HepG2 (cell line): ENCODE measurements at regions not wholly inside any gene's neighbourhood (a gene's known extent, or its start where the extent isn't known, plus 50 kb on each side); places are given as distances from the start of the nearest gene placed in this dataset.

Experiments used
- ATRX ChIP-seq: sonication (generic); formaldehyde crosslinking; IDR thresholded peaks from 2 replicates; pipeline ENCODE4 v1.4.0; 2020; ENCODE audit warnings: missing genetic modification reagents, borderline replicate concordance
- BRF2 ChIP-seq: sonication (generic); formaldehyde crosslinking; IDR thresholded peaks from 2 replicates; pipeline ENCODE4 v1.8.1; 2022; ENCODE audit warnings: mild to moderate bottlenecking, missing genetic modification reagents
- CCDC6 ChIP-seq: sonication (generic); formaldehyde crosslinking; IDR thresholded peaks from 2 replicates; pipeline ENCODE4 v1.8.1; 2022; ENCODE audit warnings: mild to moderate bottlenecking, missing genetic modification reagents, moderate library complexity
- CREB1 ChIP-seq, 2 experiments: fragments of 450-650 bp in 1 of 2; IDR thresholded peaks; 2 replicates each; pipeline ENCODE4 v1.6.1; 2016 to 2017; ENCODE audit warnings: control low read depth in 1 of 2, mild to moderate bottlenecking in 1 of 2, missing compliant biosample characterization in 1 of 2, missing genetic modification characterization in 1 of 2
- FUBP1 ChIP-seq: sonication (generic); formaldehyde crosslinking; IDR thresholded peaks from 2 replicates; pipeline ENCODE4 v1.5.1; 2020; ENCODE audit warnings: missing genetic modification reagents, mild to moderate bottlenecking, borderline replicate concordance
- GATA4 ChIP-seq: sonication (generic); IDR thresholded peaks from 2 replicates; pipeline ENCODE4 v1.6.1; 2016; ENCODE audit warnings: antibody characterized with exemption, low read depth, borderline replicate concordance
- GATAD2A ChIP-seq: IDR thresholded peaks from 2 replicates; pipeline ENCODE4 v1.6.1; 2016
- HES4 ChIP-seq: sonication (generic); formaldehyde crosslinking; IDR thresholded peaks from 2 replicates; pipeline ENCODE4 v1.9.0; 2021; ENCODE audit warnings: mild to moderate bottlenecking, missing genetic modification reagents, borderline replicate concordance
- HINFP ChIP-seq: sonication (generic); formaldehyde crosslinking; IDR thresholded peaks from 2 replicates; pipeline ENCODE4 v1.4.0; 2020; ENCODE audit warnings: low read depth, mild to moderate bottlenecking, missing genetic modification reagents
- NR1H2 ChIP-seq: sonication (generic); formaldehyde crosslinking; IDR thresholded peaks from 2 replicates; pipeline ENCODE4 v1.8.1; 2022; ENCODE audit warnings: low read depth, missing genetic modification reagents, borderline replicate concordance
- NRL ChIP-seq: sonication (generic); formaldehyde crosslinking; IDR thresholded peaks from 2 replicates; pipeline ENCODE4 v1.5.0; 2020; ENCODE audit warnings: missing genetic modification reagents, mild to moderate bottlenecking, moderate library complexity, borderline replicate concordance
- RBAK ChIP-seq: sonication (generic); formaldehyde crosslinking; IDR thresholded peaks from 2 replicates; pipeline ENCODE4 v1.5.1; 2020; ENCODE audit warnings: mild to moderate bottlenecking, missing genetic modification reagents
- RBM39 ChIP-seq: fragments of 200-400 bp; formaldehyde crosslinking; IDR thresholded peaks from one replicate; pipeline ENCODE4 v1.6.1; 2018; ENCODE audit warnings: antibody characterized with exemption, mild to moderate bottlenecking, low read depth, low read length; ENCODE audit not compliant: poor library complexity, severe bottlenecking
- RCOR2 ChIP-seq: IDR thresholded peaks from 2 replicates; pipeline ENCODE4 v1.6.1; 2016; ENCODE audit warnings: missing biosample characterization, missing genetic modification reagents
- SCMH1 ChIP-seq: sonication (generic); formaldehyde crosslinking; IDR thresholded peaks from 2 replicates; pipeline ENCODE4 v1.9.0; 2021; ENCODE audit warnings: missing genetic modification reagents, mild to moderate bottlenecking, borderline replicate concordance
- YY1 ChIP-seq: IDR thresholded peaks from 2 replicates; pipeline ENCODE4 v1.6.1; 2011; ENCODE audit warnings: low read length, low read depth, moderate library complexity, mild to moderate bottlenecking; ENCODE audit not compliant: insufficient read depth, insufficient replicate concordance
- ZNF691 ChIP-seq: sonication (generic); formaldehyde crosslinking; IDR thresholded peaks from 2 replicates; pipeline ENCODE4 v1.4.0; 2020; ENCODE audit warnings: missing genetic modification reagents, low read depth, mild to moderate bottlenecking, borderline replicate concordance
- ZNF703 ChIP-seq: sonication (generic); formaldehyde crosslinking; IDR thresholded peaks from 2 replicates; pipeline ENCODE4 v1.5.1; 2020; ENCODE audit warnings: missing genetic modification reagents, mild to moderate bottlenecking, moderate library complexity, borderline replicate concordance
- ZNF720 ChIP-seq: sonication (generic); formaldehyde crosslinking; IDR thresholded peaks from 2 replicates; pipeline ENCODE4 v1.4.0; 2020; ENCODE audit warnings: missing genetic modification reagents
- ZNF780A ChIP-seq: sonication (generic); formaldehyde crosslinking; IDR thresholded peaks from 2 replicates; pipeline ENCODE4 v1.8.0; 2022; ENCODE audit warnings: mild to moderate bottlenecking, missing genetic modification reagents, moderate library complexity
- ZNF781 ChIP-seq: sonication (generic); formaldehyde crosslinking; IDR thresholded peaks from 2 replicates; pipeline ENCODE4 v1.5.1; 2020; ENCODE audit warnings: borderline replicate concordance, mild to moderate bottlenecking, missing genetic modification reagents; ENCODE audit errors: not compliant biosample characterization
- TF ChIP-seq, protein P1 (sequence below): sonication (generic); formaldehyde crosslinking; IDR thresholded peaks from 2 replicates; pipeline ENCODE4 v1.5.0; 2020; ENCODE audit warnings: mild to moderate bottlenecking, missing genetic modification reagents

- TF ChIP-seq BRF2 (CRISPR knock-in tag) (no peak; the same call in 1 of the 2 replicates), FUBP1 (no peak), ATRX (no peak), ZNF703 (CRISPR knock-in tag) (peak; percentile 97), YY1 (no peak), GATAD2A (CRISPR knock-in tag) (peak; percentile 98), ZNF781 (CRISPR knock-in tag) (peak; percentile 86), RBM39 (no peak), RCOR2 (CRISPR knock-in tag) (peak; percentile 94), ZNF691 (CRISPR knock-in tag) (peak; percentile 84; the same call in 1 of the 2 replicates), HINFP (CRISPR knock-in tag) (peak; percentile 88; the same call in 1 of the 2 replicates), NR1H2 (CRISPR knock-in tag) (peak; percentile 90; the same call in 1 of the 2 replicates), ZNF720 (CRISPR knock-in tag) (no peak), HES4 (CRISPR knock-in tag) (no peak), NRL (no peak), CREB1 (IDR thresholded peaks at IDR 0.05) (peak; percentile 54), CREB1 (CRISPR knock-in tag; IDR thresholded peaks at IDR 0.05) (peak; percentile 88), GATA4 (peak; percentile 99), ZNF780A (CRISPR knock-in tag) (no peak), RBAK (peak; percentile 97), SCMH1 (CRISPR knock-in tag) (no peak), CCDC6 (peak; percentile 89; the same call in 1 of the 2 replicates)
- TF ChIP-seq, protein P1, sequence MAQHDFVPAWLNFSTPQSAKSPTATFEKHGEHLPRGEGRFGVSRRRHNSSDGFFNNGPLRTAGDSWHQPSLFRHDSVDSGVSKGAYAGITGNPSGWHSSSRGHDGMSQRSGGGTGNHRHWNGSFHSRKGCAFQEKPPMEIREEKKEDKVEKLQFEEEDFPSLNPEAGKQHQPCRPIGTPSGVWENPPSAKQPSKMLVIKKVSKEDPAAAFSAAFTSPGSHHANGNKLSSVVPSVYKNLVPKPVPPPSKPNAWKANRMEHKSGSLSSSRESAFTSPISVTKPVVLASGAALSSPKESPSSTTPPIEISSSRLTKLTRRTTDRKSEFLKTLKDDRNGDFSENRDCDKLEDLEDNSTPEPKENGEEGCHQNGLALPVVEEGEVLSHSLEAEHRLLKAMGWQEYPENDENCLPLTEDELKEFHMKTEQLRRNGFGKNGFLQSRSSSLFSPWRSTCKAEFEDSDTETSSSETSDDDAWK (CRISPR knock-in tag), result no peak
Observed at GRCh38 chr2:222796413-222797103, 64.3 kb upstream of the ACSL3 start (continued).
